Mesenchymal stem cell (in vitro differentiated cells and primary cell): ENCODE measurements at regions not wholly inside any gene's neighbourhood (a gene's known extent, or its start where the extent isn't known, plus 50 kb on each side); places are given as distances from the start of the nearest gene placed in this dataset.

ENCODE experiments used
- DNase-seq: peaks from one replicate; pipeline ENCODE4 v3.0.0-alpha.2; 2013
- H2AFZ ChIP-seq: one replicate; pipeline ENCODE4 v1.6.1; 2013; ENCODE audit warnings: low read depth, mild to moderate bottlenecking, control low read depth, inconsistent platforms, low read length, moderate library complexity
- H2AK5ac ChIP-seq: 2 replicates; pipeline ENCODE4 v1.6.1; 2013; ENCODE audit warnings: low read length, moderate library complexity, mild to moderate bottlenecking, inconsistent platforms; ENCODE audit not compliant: severe bottlenecking
- H2BK120ac ChIP-seq: one replicate; pipeline ENCODE4 v1.6.1; 2013; ENCODE audit warnings: low read depth, mild to moderate bottlenecking, inconsistent platforms, low read length, moderate library complexity
- H2BK12ac ChIP-seq, 2 experiments: one replicate each; pipeline ENCODE4 v1.6.1; 2013; ENCODE audit warnings: inconsistent platforms in 2 of 2, low read length in 2 of 2, mild to moderate bottlenecking in 2 of 2, moderate library complexity in 2 of 2, control low read depth in 1 of 2
- H2BK15ac ChIP-seq: one replicate; pipeline ENCODE4 v1.6.1; 2013; ENCODE audit warnings: mild to moderate bottlenecking, low read depth, inconsistent platforms; ENCODE audit not compliant: poor library complexity, severe bottlenecking
- H2BK5ac ChIP-seq: 2 replicates; pipeline ENCODE4 v1.6.1; 2013; ENCODE audit warnings: low read depth, mild to moderate bottlenecking, low read length, control low read depth, inconsistent platforms; ENCODE audit not compliant: poor library complexity, severe bottlenecking
- H3K14ac ChIP-seq, 2 experiments: one replicate each; pipeline ENCODE4 v1.6.1; 2013; ENCODE audit warnings: inconsistent platforms in 2 of 2, low read length in 2 of 2, control low read depth in 1 of 2, mild to moderate bottlenecking in 1 of 2, moderate library complexity in 1 of 2
- H3K18ac ChIP-seq, 2 experiments: one replicate each; pipeline ENCODE4 v1.6.1; 2013; ENCODE audit warnings: inconsistent platforms in 2 of 2, low read length in 2 of 2, control low read depth in 1 of 2, low read depth in 1 of 2, mild to moderate bottlenecking in 1 of 2
- H3K23ac ChIP-seq, 2 experiments: one replicate each; pipeline ENCODE4 v1.6.1; 2013; ENCODE audit warnings: inconsistent platforms in 2 of 2, low read length in 2 of 2, mild to moderate bottlenecking in 2 of 2, moderate library complexity in 2 of 2, control low read depth in 1 of 2
- H3K27ac ChIP-seq: 2 replicates; pipeline ENCODE4 v1.5.1; 2013; ENCODE audit warnings: mild to moderate bottlenecking, moderate library complexity, low read length, control low read depth, inconsistent platforms; ENCODE audit not compliant: poor library complexity, severe bottlenecking
- H3K27me3 ChIP-seq, 2 experiments: 2 replicates each; pipeline versions ENCODE4 v1.6.1 to v1.7.0; 2013; ENCODE audit warnings: low read length in 2 of 2, mild to moderate bottlenecking in 2 of 2, moderate library complexity in 2 of 2, control low read depth in 1 of 2, inconsistent platforms in 1 of 2; ENCODE audit not compliant: control insufficient read depth in 1 of 2, insufficient read depth in 1 of 2
- H3K36me3 ChIP-seq, 2 experiments: 2 replicates each; pipeline versions ENCODE4 v1.6.1 to v1.7.0; 2013; ENCODE audit warnings: low read length in 2 of 2, control low read depth in 1 of 2, inconsistent platforms in 1 of 2, low read depth in 1 of 2, mild to moderate bottlenecking in 1 of 2; ENCODE audit not compliant: insufficient read depth in 2 of 2, control insufficient read depth in 1 of 2
- H3K4ac ChIP-seq, 2 experiments: one replicate each; pipeline ENCODE4 v1.6.1; 2013; ENCODE audit warnings: inconsistent platforms in 2 of 2, low read length in 2 of 2, mild to moderate bottlenecking in 2 of 2, moderate library complexity in 2 of 2, control low read depth in 1 of 2, low read depth in 1 of 2
- H3K4me1 ChIP-seq: 2 replicates; pipeline ENCODE4 v1.6.1; 2013; ENCODE audit warnings: low read depth, low read length, control low read depth; ENCODE audit not compliant: control insufficient read depth, insufficient read depth
- H3K4me2 ChIP-seq: 2 replicates; pipeline ENCODE4 v1.6.1; 2013; ENCODE audit warnings: low read length, mild to moderate bottlenecking, inconsistent platforms; ENCODE audit not compliant: poor library complexity, severe bottlenecking
- H3K4me3 ChIP-seq, 2 experiments: 2 replicates each; pipeline versions ENCODE4 v1.5.1 to v1.7.0; 2013; ENCODE audit warnings: low read length in 2 of 2, mild to moderate bottlenecking in 2 of 2, control low read depth in 1 of 2, low read depth in 1 of 2; ENCODE audit not compliant: insufficient read depth in 1 of 2
- H3K79me1 ChIP-seq: replicated peaks from 2 replicates; pipeline ENCODE4 v1.6.1; 2013; ENCODE audit warnings: mild to moderate bottlenecking, control low read depth, low read length, inconsistent platforms; ENCODE audit not compliant: poor library complexity, severe bottlenecking
- H3K9ac ChIP-seq: 2 replicates; pipeline ENCODE4 v1.7.0; 2013; ENCODE audit warnings: mild to moderate bottlenecking, low read length, moderate library complexity
- H3K9me3 ChIP-seq: 2 replicates; pipeline ENCODE4 v1.7.0; 2013; ENCODE audit warnings: mild to moderate bottlenecking, low read length; ENCODE audit not compliant: control insufficient read depth
- H4K8ac ChIP-seq: one replicate; pipeline ENCODE4 v1.6.1; 2013; ENCODE audit warnings: inconsistent platforms, mild to moderate bottlenecking, low read length, moderate library complexity
- H4K91ac ChIP-seq: one replicate; pipeline ENCODE4 v1.6.1; 2013; ENCODE audit warnings: mild to moderate bottlenecking, low read length, inconsistent platforms
- WGBS: methylation state at CpG from one replicate; pipeline ENCODE4 v1.1.7; 2013; ENCODE audit warnings: mixed read lengths; 5-methylcytosine and 5-hydroxymethylcytosine counted together

- no peaks in the 10 kb centered on the region for H3K36me3 ChIP-seq
- H2BK12ac ChIP-seq = no peak overlapping the region
- no peak overlapping the region for H3K4me3 ChIP-seq
Observed at GRCh38 chrX:11888421-11888820, 130.4 kb downstream of the MSL3 start.

GRCh38 chrX:11889791-11890190 is 131.8 kb downstream of the MSL3 start:
- no peak overlapping the region for H2BK5ac ChIP-seq
- no peaks in the 10 kb centered on the region for H3K36me3 ChIP-seq
- H3K4me3 ChIP-seq = no peak overlapping the region
- no peak overlapping the region for H3K4me2 ChIP-seq
- H2BK15ac ChIP-seq = no peak overlapping the region
- no peak overlapping the region for H3K9ac ChIP-seq
- no peaks in the 10 kb centered on the region for H3K4me1 ChIP-seq
- H4K91ac ChIP-seq = no peak overlapping the region
- DNase-seq = no peak
- H3K79me1 ChIP-seq = no peaks in the 10 kb centered on the region
- no peaks in the 10 kb centered on the region for H3K27me3 ChIP-seq
- H2AK5ac ChIP-seq = no peak overlapping the region
- no peak overlapping the region for H2AFZ ChIP-seq
- no peak overlapping the region for H3K4ac ChIP-seq
- no peak overlapping the region for H2BK120ac ChIP-seq
- no peak overlapping the region for H3K18ac ChIP-seq
- no peak overlapping the region for H3K14ac ChIP-seq
- H3K23ac ChIP-seq = no peak overlapping the region
- no peak overlapping the region for H4K8ac ChIP-seq
- H3K27ac ChIP-seq = no peak overlapping the region
- H3K9me3 ChIP-seq = peaks cover 8% of the 10 kb centered on the region
- H2BK12ac ChIP-seq = no peak overlapping the region

More at GRCh38 chrX:11888421-11888820, 130.4 kb downstream of the MSL3 start:
- H3K27ac ChIP-seq = no peak overlapping the region
- DNase-seq = no peak
- no peak overlapping the region for H2BK15ac ChIP-seq
- H3K4ac ChIP-seq = no peak overlapping the region
- H4K91ac ChIP-seq = no peak overlapping the region
- H2AK5ac ChIP-seq = no peak overlapping the region
- peaks cover 8% of the 10 kb centered on the region for H3K9me3 ChIP-seq
- no peaks in the 10 kb centered on the region for H3K79me1 ChIP-seq
- no peak overlapping the region for H3K18ac ChIP-seq
- H2BK120ac ChIP-seq = no peak overlapping the region
- no peak overlapping the region for H3K4me2 ChIP-seq
- H3K23ac ChIP-seq = no peak overlapping the region
- H3K14ac ChIP-seq = no peak overlapping the region
- H3K4me1 ChIP-seq = no peaks in the 10 kb centered on the region
- no peak overlapping the region for H2AFZ ChIP-seq
- no peaks in the 10 kb centered on the region for H3K27me3 ChIP-seq
- no peak overlapping the region for H4K8ac ChIP-seq
- no peak overlapping the region for H2BK5ac ChIP-seq
- H3K9ac ChIP-seq = no peak overlapping the region

GRCh38 chrX:11890836-11891514 is 132.9 kb downstream of the MSL3 start:
- no peak overlapping the region for H2AK5ac ChIP-seq
- H3K79me1 ChIP-seq = no peaks in the 10 kb centered on the region
- H4K91ac ChIP-seq = no peak overlapping the region
- H3K4me2 ChIP-seq = no peak overlapping the region
- no peak overlapping the region for H2BK120ac ChIP-seq
- H2BK5ac ChIP-seq = no peak overlapping the region
- no peak overlapping the region for H3K23ac ChIP-seq
- H3K36me3 ChIP-seq = no peaks in the 10 kb centered on the region
- H2BK12ac ChIP-seq = no peak overlapping the region
- DNase-seq = no peak
- no peaks in the 10 kb centered on the region for H3K4me1 ChIP-seq
- no peak overlapping the region for H4K8ac ChIP-seq
- H3K4ac ChIP-seq = no peak overlapping the region
- H3K27me3 ChIP-seq = peaks cover 0 to 5% of the 10 kb centered on the region in 2 experiments
- no peak overlapping the region for H3K9ac ChIP-seq
- no peak overlapping the region for H2BK15ac ChIP-seq
- peaks cover 8% of the 10 kb centered on the region for H3K9me3 ChIP-seq
- 85% methylated on average over 4 of the region's 6 CpGs for WGBS
- no peak overlapping the region for H3K18ac ChIP-seq
- H2AFZ ChIP-seq = no peak overlapping the region
- peak overlapping the region in 1 of 2 experiments; percentile 45 for H3K4me3 ChIP-seq
- no peak overlapping the region for H3K27ac ChIP-seq
- peak overlapping the region in 1 of 2 experiments; percentile 3 for H3K14ac ChIP-seq

GRCh38 chrX:11893933-11894710 is 136.1 kb downstream of the MSL3 start:
- Histone ChIP-seq H2AK5ac (no peak overlapping the region), H3K4me3 (no peak overlapping the region), H3K9ac (no peak overlapping the region), H3K36me3 (no peaks in the 10 kb centered on the region), H2BK15ac (no peak overlapping the region), H3K4me1 (no peaks in the 10 kb centered on the region), H3K9me3 (peaks cover 8% of the 10 kb centered on the region), H3K79me1 (no peaks in the 10 kb centered on the region), H4K91ac (no peak overlapping the region), H3K27ac (peak overlapping the region; percentile 95), H3K27me3 (peaks cover 0 to 5% of the 10 kb centered on the region in 2 experiments), H3K18ac (no peak overlapping the region), H3K23ac (no peak overlapping the region), H3K14ac (no peak overlapping the region), H2BK5ac (peak overlapping the region; percentile 73), H2BK120ac (no peak overlapping the region), H4K8ac (no peak overlapping the region), H3K4ac (no peak overlapping the region), H2AFZ (no peak overlapping the region), H2BK12ac (no peak overlapping the region), H3K4me2 (no peak overlapping the region)
- DNase-seq = no peak
- 83% methylated on average over 2 of the region's 3 CpGs for WGBS
